Fibroblast of the aortic adventitia (primary cell): ENCODE measurements at regions not wholly inside any gene's neighbourhood (a gene's known extent, or its start where the extent isn't known, plus 50 kb on each side); places are given as distances from the start of the nearest gene placed in this dataset.

Source experiments
- DNase-seq: peaks from one replicate; pipeline ENCODE4 v3.0.0-alpha.2; 2010; ENCODE audit warnings: low read depth
- H3K4me3 ChIP-seq: 2 replicates; pipeline ENCODE4 v1.5.1; 2011; ENCODE audit warnings: low read depth, mild to moderate bottlenecking, control low read depth, low read length, moderate library complexity
- TF ChIP-seq, protein P1 (sequence below): IDR thresholded peaks from 2 replicates; pipeline ENCODE4 v1.5.1; 2011; ENCODE audit warnings: mild to moderate bottlenecking, low read length, control low read depth, inconsistent platforms; ENCODE audit not compliant: insufficient read depth

DNA sequence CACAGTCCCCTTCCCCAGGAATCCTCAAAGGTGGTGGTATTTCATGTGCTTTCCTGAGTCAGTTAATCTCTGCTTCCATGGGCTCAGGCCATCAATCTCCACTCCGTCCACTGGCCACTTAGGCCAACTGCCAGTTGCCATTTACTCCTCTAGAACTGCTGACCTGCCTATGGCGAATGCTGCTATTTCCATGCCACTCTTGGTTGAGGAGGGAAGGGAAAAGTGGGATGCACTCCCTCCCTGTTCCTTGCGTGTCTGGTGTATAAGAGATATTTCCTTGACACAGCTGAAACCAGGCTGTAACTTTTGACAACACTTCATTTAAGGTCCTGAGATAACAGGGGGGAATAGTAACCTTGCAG is 261.5 kb downstream of the MREG start:
- H3K4me3 ChIP-seq: no peak overlapping the region
- TF ChIP-seq, protein P1, sequence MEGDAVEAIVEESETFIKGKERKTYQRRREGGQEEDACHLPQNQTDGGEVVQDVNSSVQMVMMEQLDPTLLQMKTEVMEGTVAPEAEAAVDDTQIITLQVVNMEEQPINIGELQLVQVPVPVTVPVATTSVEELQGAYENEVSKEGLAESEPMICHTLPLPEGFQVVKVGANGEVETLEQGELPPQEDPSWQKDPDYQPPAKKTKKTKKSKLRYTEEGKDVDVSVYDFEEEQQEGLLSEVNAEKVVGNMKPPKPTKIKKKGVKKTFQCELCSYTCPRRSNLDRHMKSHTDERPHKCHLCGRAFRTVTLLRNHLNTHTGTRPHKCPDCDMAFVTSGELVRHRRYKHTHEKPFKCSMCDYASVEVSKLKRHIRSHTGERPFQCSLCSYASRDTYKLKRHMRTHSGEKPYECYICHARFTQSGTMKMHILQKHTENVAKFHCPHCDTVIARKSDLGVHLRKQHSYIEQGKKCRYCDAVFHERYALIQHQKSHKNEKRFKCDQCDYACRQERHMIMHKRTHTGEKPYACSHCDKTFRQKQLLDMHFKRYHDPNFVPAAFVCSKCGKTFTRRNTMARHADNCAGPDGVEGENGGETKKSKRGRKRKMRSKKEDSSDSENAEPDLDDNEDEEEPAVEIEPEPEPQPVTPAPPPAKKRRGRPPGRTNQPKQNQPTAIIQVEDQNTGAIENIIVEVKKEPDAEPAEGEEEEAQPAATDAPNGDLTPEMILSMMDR: no peak
- DNase-seq: no peak

DNA sequence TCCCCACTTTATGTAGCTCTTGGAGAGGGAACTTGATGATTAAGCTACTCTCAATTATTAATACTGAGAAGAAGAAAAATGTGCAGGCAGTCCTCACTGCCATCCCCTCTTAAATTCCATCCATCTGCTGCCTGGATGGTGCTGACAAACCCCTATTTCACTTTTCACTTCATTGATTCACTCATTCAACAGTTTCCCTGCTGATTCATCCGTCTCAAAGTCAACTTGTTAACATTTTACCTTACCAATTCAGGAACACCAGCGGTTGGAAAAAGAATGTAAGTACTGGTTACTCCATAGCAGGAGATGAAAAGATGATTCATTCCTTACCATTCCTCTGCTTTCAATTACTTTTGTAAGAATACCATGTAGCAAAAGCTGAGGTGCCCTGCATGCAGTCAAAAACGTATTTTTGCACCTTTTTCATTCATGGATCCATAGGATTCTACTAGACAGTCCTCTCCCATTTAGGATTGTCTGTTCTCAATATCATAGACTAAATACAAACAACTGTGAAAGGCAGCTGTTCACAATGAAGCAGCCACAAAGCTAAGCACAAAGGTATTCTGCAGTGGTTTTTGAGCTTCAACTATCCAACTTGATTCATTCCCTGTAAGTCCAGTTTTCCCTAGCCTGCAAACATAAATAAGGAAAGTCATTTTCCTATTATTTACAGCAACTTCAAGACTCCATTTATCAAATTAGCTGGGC is 262.0 kb downstream of the MREG start:
- DNase-seq: peak; percentile 87
- no peak overlapping the region for H3K4me3 ChIP-seq
- TF ChIP-seq, protein P1: no peak

DNA sequence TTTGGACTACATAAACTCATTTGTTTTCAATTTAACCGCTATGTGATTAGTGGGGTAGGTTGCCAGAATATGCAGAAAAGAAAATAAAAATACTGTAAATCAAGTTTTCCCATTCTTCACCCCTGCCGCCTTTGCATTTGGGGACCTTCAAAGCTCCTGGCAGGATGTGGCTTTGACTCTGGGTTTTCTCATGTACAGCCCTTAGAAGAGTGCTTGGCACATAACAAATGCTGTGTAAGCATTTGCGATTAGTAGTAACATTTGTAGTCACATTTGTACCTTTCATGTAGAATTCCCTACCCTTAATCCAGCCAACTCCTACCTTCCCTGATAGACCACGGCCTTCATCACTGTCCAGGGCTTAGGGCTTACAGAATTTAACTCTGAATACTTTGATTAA is 262.6 kb downstream of the MREG start:
- TF ChIP-seq, protein P1: no peak
- DNase-seq: no peak
- H3K4me3 ChIP-seq: no peak overlapping the region

DNA sequence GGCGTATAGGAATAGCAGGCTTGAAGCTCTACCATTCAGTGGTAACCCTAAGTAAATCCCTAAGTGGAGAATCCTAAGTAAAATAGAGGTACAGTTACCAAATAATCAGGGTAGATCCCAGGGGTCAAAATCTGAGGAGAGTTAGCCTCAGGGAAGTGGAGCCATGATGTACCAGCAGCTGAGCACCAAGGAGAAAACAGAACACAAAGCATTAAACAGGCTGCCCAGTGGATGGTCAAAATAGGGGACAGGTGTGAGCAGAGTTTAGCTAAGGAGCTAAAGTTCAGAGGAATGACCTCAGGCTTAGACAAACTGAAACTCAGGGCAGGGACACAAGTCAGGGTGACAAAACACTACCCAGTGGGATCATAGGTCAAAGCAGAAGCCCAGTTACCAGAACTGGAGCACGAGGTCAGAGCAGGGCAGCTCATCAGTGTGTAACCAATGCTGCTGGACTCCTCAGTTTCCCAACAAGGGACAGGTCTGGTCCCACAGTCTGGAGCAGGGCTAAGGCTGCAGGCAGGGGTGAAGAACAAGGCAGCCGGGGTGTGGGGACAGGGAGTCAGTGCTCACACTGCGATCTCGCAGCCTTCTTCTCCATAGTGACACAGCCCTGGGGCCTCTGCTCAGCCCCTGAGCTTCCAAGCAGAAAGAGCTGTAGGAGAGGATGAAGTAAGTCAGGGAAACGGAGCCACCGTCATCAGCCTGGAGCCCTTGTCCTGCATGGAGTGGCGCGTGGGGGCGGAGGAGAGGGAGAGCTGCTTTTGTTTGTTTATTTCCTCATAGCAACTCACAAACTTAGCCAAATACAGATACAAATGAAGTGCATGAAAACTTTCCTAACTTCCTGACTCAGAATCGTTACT is 264.0 kb downstream of the MREG start:
- DNase-seq: peak; percentile 56

DNA sequence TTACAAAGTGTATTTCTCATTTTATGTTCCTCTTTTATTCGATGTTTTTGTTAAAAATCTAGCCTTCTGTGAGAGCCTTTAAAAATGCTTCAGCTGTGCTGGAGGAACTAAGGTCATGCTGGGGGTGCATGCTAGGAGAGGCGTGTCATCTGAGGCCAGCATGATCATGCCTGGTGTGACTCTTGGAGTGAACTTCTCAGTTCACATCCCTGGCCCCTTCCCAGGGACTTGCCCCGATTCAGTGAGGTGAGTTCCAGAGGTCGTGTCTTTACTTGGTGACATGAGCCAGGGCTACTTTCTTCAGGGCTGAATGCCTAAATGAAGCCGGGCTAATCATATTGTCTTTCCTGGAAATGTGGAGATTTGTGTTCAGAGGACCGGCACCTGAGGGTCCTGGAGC is 264.9 kb downstream of the MREG start:
- H3K4me3 ChIP-seq: no peak overlapping the region
- TF ChIP-seq, protein P1: no peak
- DNase-seq: peak; percentile 48

More for the DNA sequence above, 264.0 kb downstream of the MREG start:
- TF ChIP-seq, protein P1: no peak
- H3K4me3 ChIP-seq: no peak overlapping the region

DNA sequence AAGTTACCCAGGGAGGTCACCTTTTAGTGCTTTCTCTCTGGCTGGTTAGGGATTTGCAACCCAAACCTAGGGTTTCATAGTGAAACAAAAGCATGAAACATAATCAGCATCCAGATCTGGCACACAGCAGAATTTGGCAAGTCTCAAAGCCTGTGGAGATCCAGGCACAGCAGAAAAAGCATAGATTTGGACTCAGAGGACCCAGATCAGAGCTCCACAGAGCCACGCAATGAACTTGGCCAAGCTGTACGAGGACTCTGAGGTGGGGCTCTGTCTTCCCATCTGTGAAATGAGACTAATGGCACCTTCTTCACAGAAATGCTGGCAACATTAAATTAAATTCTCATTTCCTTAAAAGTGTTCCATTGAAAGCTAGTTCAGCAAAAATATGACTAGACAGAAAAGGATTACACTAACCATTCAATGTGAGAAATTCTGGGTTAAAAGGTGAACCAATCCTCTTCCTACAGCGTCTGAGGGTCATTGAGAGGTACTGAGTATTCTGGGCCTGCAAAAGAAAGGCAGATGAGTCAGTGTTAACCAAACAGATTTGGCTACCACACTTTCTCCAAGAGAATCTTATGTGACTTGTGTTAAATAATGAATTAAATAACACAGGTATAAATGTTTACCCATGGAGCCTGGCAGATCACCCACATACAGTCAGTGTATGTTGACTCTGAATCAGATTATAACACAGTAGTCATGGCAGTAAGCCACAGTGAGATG is 266.3 kb downstream of the MREG start:
- DNase-seq: peak; percentile 44
- TF ChIP-seq, protein P1: no peak
- no peak overlapping the region for H3K4me3 ChIP-seq
